IMR-90 (cell line): ENCODE measurements at regions not wholly inside any gene's neighbourhood (a gene's known extent, or its start where the extent isn't known, plus 50 kb on each side); places are given as distances from the start of the nearest gene placed in this dataset.

ENCODE experiments used
- ATAC-seq: fragments of 200-7000 bp; cut with Tn5 transposase; 2 replicates; pipeline ENCODE4 v1.9.1; 2020; ENCODE audit warnings: low read depth, mild to moderate bottlenecking, moderate library complexity
- BruUV-seq: library from RNA; stranded (reverse); fragments of 400-500 nt; replicated peaks from 2 replicates; lab custom pipeline; 2021; lab: Mats Ljungman, UMichigan
- CTCF ChIA-PET: fragments of 300-600 bp; formaldehyde crosslinking; extraction: SDS; loops from one replicate; lab custom pipeline; 2021; ENCODE audit warnings: antibody characterized with exemption; lab: Yijun Ruan, JAX
- POLR2A ChIA-PET: fragments of 300-600 bp; sonication (Branson Sonifier 250); formaldehyde crosslinking; loops from one replicate; lab custom pipeline; 2022; ENCODE audit warnings: antibody characterized with exemption; ENCODE audit not compliant: unreplicated experiment; lab: Charles Lee
- DNase-seq: peaks from one replicate; pipeline ENCODE4 v3.0.0; 2013
- H2AFZ ChIP-seq: replicated peaks from 2 replicates; pipeline ENCODE3; 2013; ENCODE audit warnings: low read length, mild to moderate bottlenecking; ENCODE audit not compliant: poor library complexity
- H2AK5ac ChIP-seq: 2 replicates; pipeline ENCODE4 v1.6.1; 2013; ENCODE audit warnings: low read depth, low read length, inconsistent platforms
- H2AK9ac ChIP-seq: replicated peaks from 2 replicates; pipeline ENCODE3; 2013; ENCODE audit warnings: mild to moderate bottlenecking, low read depth, low read length, moderate library complexity; ENCODE audit not compliant: poor library complexity
- H2BK120ac ChIP-seq: 2 replicates; pipeline ENCODE4 v1.6.1; 2013; ENCODE audit warnings: low read depth, low read length, inconsistent platforms
- H2BK15ac ChIP-seq: 3 replicates; pipeline ENCODE4 v1.6.1; 2013; ENCODE audit warnings: low read depth, low read length, inconsistent platforms
- H2BK20ac ChIP-seq: 2 replicates; pipeline ENCODE4 v1.6.1; 2013; ENCODE audit warnings: low read depth, mild to moderate bottlenecking, inconsistent platforms, low read length, moderate library complexity
- H2BK5ac ChIP-seq: 2 replicates; pipeline ENCODE4 v1.6.1; 2013; ENCODE audit warnings: mild to moderate bottlenecking, low read depth, low read length, inconsistent platforms; ENCODE audit not compliant: poor library complexity, severe bottlenecking
- H3K14ac ChIP-seq: replicated peaks from 2 replicates; pipeline ENCODE4 v1.6.1; 2013; ENCODE audit warnings: low read depth, low read length, inconsistent platforms
- H3K18ac ChIP-seq: 2 replicates; pipeline ENCODE4 v1.6.1; 2013; ENCODE audit warnings: low read depth, low read length, control low read depth
- H3K23ac ChIP-seq: 2 replicates; pipeline ENCODE4 v1.6.1; 2013; ENCODE audit warnings: low read depth, low read length, inconsistent platforms
- H3K27ac ChIP-seq: 2 replicates; pipeline ENCODE4 v1.5.1; 2013; ENCODE audit warnings: mild to moderate bottlenecking, control low read depth, low read length; ENCODE audit not compliant: insufficient read depth
- H3K27me3 ChIP-seq: 2 replicates; pipeline ENCODE4 v1.6.1; 2013; ENCODE audit warnings: low read length; ENCODE audit not compliant: control insufficient read depth, insufficient read depth
- H3K36me3 ChIP-seq: 2 replicates; pipeline ENCODE4 v1.6.1; 2013; ENCODE audit warnings: low read length, mixed read lengths; ENCODE audit not compliant: control insufficient read depth, insufficient read depth
- H3K4ac ChIP-seq: 2 replicates; pipeline ENCODE4 v1.6.1; 2013; ENCODE audit warnings: low read depth, low read length, inconsistent platforms
- H3K4me1 ChIP-seq: 2 replicates; pipeline ENCODE4 v1.6.1; 2013; ENCODE audit warnings: low read length, mixed read lengths; ENCODE audit not compliant: control insufficient read depth, insufficient read depth
- H3K4me2 ChIP-seq: 2 replicates; pipeline ENCODE4 v1.6.1; 2013; ENCODE audit warnings: low read depth, mild to moderate bottlenecking, control low read depth, low read length, moderate library complexity
- H3K4me3 ChIP-seq: 2 replicates; pipeline ENCODE4 v1.5.1; 2013; ENCODE audit warnings: low read depth, mild to moderate bottlenecking, control low read depth, low read length, moderate library complexity; ENCODE audit not compliant: insufficient read depth
- H3K56ac ChIP-seq: 2 replicates; pipeline ENCODE4 v1.6.1; 2013; ENCODE audit warnings: low read length, inconsistent platforms; ENCODE audit not compliant: insufficient read depth; ENCODE audit errors: extremely low read depth
- H3K79me1 ChIP-seq, 2 experiments: 2 replicates each; pipeline ENCODE4 v1.6.1; 2013; ENCODE audit warnings: low read length in 2 of 2, inconsistent platforms in 1 of 2, low read depth in 1 of 2
- H3K9ac ChIP-seq: 2 replicates; pipeline ENCODE4 v1.6.1; 2013; ENCODE audit warnings: low read depth, low read length, control low read depth
- H3K9me1 ChIP-seq: 2 replicates; pipeline ENCODE4 v1.6.1; 2013; ENCODE audit warnings: low read length, inconsistent platforms; ENCODE audit not compliant: insufficient read depth
- H3K9me3 ChIP-seq: 2 replicates; pipeline ENCODE4 v1.6.1; 2013; ENCODE audit warnings: low read length; ENCODE audit not compliant: control insufficient read depth, insufficient read depth
- H4K20me1 ChIP-seq: 2 replicates; pipeline ENCODE4 v1.6.1; 2013; ENCODE audit warnings: low read length, inconsistent platforms; ENCODE audit not compliant: insufficient read depth
- H4K5ac ChIP-seq: 2 replicates; pipeline ENCODE4 v1.6.1; 2013; ENCODE audit warnings: mild to moderate bottlenecking, low read depth, low read length, control low read depth
- H4K8ac ChIP-seq, 2 experiments: 2 replicates each; pipeline ENCODE4 v1.6.1; 2013; ENCODE audit warnings: low read depth in 2 of 2, low read length in 2 of 2, control low read depth in 1 of 2, inconsistent platforms in 1 of 2
- H4K91ac ChIP-seq: 2 replicates; pipeline ENCODE4 v1.6.1; 2013; ENCODE audit warnings: low read depth, low read length, inconsistent platforms; ENCODE audit not compliant: insufficient read depth
- BHLHE40 ChIP-seq: fragments of 150-350 bp; IDR thresholded peaks from 2 replicates; pipeline ENCODE4 v1.6.1; 2016; ENCODE audit warnings: mild to moderate bottlenecking, low read depth, low read length
- CEBPB ChIP-seq: IDR thresholded peaks from 2 replicates; pipeline ENCODE4 v1.6.1; 2012; ENCODE audit warnings: low read depth, low read length, improper control_type of control experiment
- CHD1 ChIP-seq: IDR thresholded peaks from 2 replicates; pipeline ENCODE4 v1.6.1; 2012; ENCODE audit warnings: low read depth, low read length, improper control_type of control experiment
- FOS ChIP-seq: fragments of 150-350 bp; IDR thresholded peaks from 2 replicates; pipeline ENCODE4 v1.6.1; 2016; ENCODE audit warnings: low read depth, low read length
- MAFK ChIP-seq: IDR thresholded peaks from 2 replicates; pipeline ENCODE4 v1.6.1; 2012; ENCODE audit warnings: low read depth, low read length, improper control_type of control experiment
- MAZ ChIP-seq: IDR thresholded peaks from 2 replicates; pipeline ENCODE4 v1.6.1; 2012; ENCODE audit warnings: low read depth, mild to moderate bottlenecking, low read length, improper control_type of control experiment, moderate library complexity, borderline replicate concordance
- MXI1 ChIP-seq: IDR thresholded peaks from 2 replicates; pipeline ENCODE4 v1.6.1; 2012; ENCODE audit warnings: low read depth, mild to moderate bottlenecking, low read length, moderate library complexity, borderline replicate concordance
- NFE2L2 ChIP-seq: fragments of 150-350 bp; IDR thresholded peaks from 2 replicates; pipeline ENCODE4 v1.6.1; 2016; ENCODE audit warnings: low read depth, mild to moderate bottlenecking, low read length
- POLR2A ChIP-seq: IDR thresholded peaks from 2 replicates; pipeline ENCODE4 v1.6.1; 2012; ENCODE audit warnings: mild to moderate bottlenecking, low read depth, low read length
- RAD21 ChIP-seq: IDR thresholded peaks from 2 replicates; pipeline ENCODE4 v1.6.1; 2012; ENCODE audit warnings: low read length, improper control_type of control experiment
- RCOR1 ChIP-seq: IDR thresholded peaks from 2 replicates; pipeline ENCODE4 v1.6.1; 2012; ENCODE audit warnings: mild to moderate bottlenecking, low read length, improper control_type of control experiment; ENCODE audit not compliant: insufficient replicate concordance
- RFX5 ChIP-seq: IDR thresholded peaks from 2 replicates; pipeline ENCODE4 v1.8.0; 2012; ENCODE audit warnings: low read depth, mild to moderate bottlenecking, low read length, moderate library complexity
- SMC3 ChIP-seq: fragments of 150-350 bp; IDR thresholded peaks from 2 replicates; pipeline ENCODE4 v1.6.1; 2016; ENCODE audit warnings: low read depth, mild to moderate bottlenecking, antibody characterized with exemption, low read length, moderate library complexity
- WGBS, 2 experiments: methylation state at CpG; one replicate each; pipeline versions ENCODE4 v1.1.5 to v1.1.7; 2013; ENCODE audit warnings: missing lambda C conversion rate in 2 of 2; ENCODE audit not compliant: insufficient read length in 1 of 2; ENCODE audit errors: extremely low coverage in 2 of 2; 5-methylcytosine and 5-hydroxymethylcytosine counted together
- dilution Hi-C: fragments of 300-500 bp; cut with HindIII; formaldehyde crosslinking; loops from one replicate; pipeline ENCODE4 v1.14.3; 2018; ENCODE audit warnings: low sequenced_read_pairs; ENCODE audit not compliant: unreplicated experiment
- in situ Hi-C: fragments of 300-500 bp; cut with MboI; formaldehyde crosslinking; loops from 3 replicates; pipeline ENCODE4 v1.14.3; 2019; ENCODE audit warnings: low sequenced_read_pairs, inconsistent platforms, mixed read lengths
- intact Hi-C: fragments of 100-400 bp; cut with micrococcal nuclease; formaldehyde crosslinking; loops from 2 replicates; pipeline ENCODE4 v1.10.0; 2022
- TF ChIP-seq, protein P1 (sequence below): conservative IDR thresholded peaks from 2 replicates; pipeline ENCODE4 v1.5.1; 2012; ENCODE audit warnings: mild to moderate bottlenecking, low read depth, low read length, improper control_type of control experiment
- TF ChIP-seq, protein P2 (sequence below): fragments of 150-350 bp; IDR thresholded peaks from 2 replicates; pipeline ENCODE4 v1.6.1; 2017; ENCODE audit warnings: mild to moderate bottlenecking, antibody characterized with exemption, low read length, low read depth
- TF ChIP-seq, protein P3 (sequence below): fragments of 150-350 bp; IDR thresholded peaks from 2 replicates; pipeline ENCODE4 v1.6.1; 2016; ENCODE audit warnings: low read depth, mild to moderate bottlenecking, low read length, moderate library complexity, borderline replicate concordance

DNA sequence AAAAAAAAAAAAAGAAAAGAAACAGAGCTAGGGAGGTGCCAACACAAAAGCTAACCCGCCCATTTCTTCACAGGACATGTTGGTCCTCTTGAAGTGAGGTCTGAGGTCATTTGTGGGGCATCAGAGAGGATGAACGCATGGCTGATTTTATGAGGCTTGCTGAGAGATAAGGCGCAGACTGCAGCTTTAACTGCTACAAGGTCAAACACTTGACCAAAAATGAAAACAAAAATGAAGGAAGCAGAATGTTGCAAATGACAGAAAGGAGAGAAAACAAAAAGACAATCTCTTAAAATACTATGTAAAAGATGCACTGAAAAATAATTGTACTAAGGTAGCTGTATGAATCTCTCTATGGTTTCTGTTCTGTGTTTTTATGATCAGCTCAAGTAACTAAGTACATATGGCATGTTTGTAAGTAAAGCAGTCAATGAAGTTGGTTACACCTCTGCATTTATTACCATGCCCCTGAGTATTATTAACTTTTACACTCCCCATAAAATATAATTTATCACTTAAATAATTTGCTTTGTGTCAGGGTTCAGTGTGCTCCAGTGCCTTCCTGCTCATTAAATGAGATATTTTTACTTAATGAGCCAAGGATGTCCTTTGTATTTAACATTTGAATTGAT, 249.1 kb upstream of the NR5A2 start:
- Histone ChIP-seq H2AFZ (no peak overlapping the region), H3K18ac (no peak overlapping the region), H3K23ac (no peak overlapping the region), H3K4me1 (no peaks in the 10 kb centered on the region), H3K9me3 (no peaks in the 10 kb centered on the region), H4K8ac (no peak overlapping the region), H3K27ac (no peak overlapping the region), H2AK9ac (no peak overlapping the region), H3K4ac (no peak overlapping the region), H2BK5ac (no peak overlapping the region), H2BK15ac (no peak overlapping the region), H3K79me1 (no peaks in the 10 kb centered on the region), H3K27me3 (no peaks in the 10 kb centered on the region), H4K20me1 (no peaks in the 10 kb centered on the region), H4K5ac (no peak overlapping the region), H2BK20ac (no peak overlapping the region), H4K91ac (no peak overlapping the region), H3K9me1 (no peaks in the 10 kb centered on the region; the same call in 1 of the 2 replicates), H2AK5ac (no peak overlapping the region), H3K56ac (no peak overlapping the region), H3K36me3 (no peaks in the 10 kb centered on the region), H3K9ac (no peak overlapping the region), H2BK120ac (no peak overlapping the region), H3K14ac (no peak overlapping the region), H3K4me3 (no peak overlapping the region), H3K4me2 (no peak overlapping the region)
- dilution Hi-C loops = no loop called here
- no CpG with 5 or more reads among the region's 3 CpGs for WGBS, 2 experiments
- no peak for ATAC-seq
- no peak for DNase-seq
- no TSS peak for BruUV-seq
- ChIA-PET CTCF (no interaction called here), POLR2A (no interaction called here)
- intact Hi-C loops = no loop called here
- in situ Hi-C loops = no loop called here
- TF ChIP-seq RAD21 (no peak), CEBPB (no peak), MXI1 (no peak), BHLHE40 (no peak), SMC3 (no peak), NFE2L2 (no peak), MAFK (no peak), CHD1 (no peak), FOS (no peak), RFX5 (no peak), POLR2A (no peak), RCOR1 (no peak), MAZ (no peak)
- TF ChIP-seq, protein P1, sequence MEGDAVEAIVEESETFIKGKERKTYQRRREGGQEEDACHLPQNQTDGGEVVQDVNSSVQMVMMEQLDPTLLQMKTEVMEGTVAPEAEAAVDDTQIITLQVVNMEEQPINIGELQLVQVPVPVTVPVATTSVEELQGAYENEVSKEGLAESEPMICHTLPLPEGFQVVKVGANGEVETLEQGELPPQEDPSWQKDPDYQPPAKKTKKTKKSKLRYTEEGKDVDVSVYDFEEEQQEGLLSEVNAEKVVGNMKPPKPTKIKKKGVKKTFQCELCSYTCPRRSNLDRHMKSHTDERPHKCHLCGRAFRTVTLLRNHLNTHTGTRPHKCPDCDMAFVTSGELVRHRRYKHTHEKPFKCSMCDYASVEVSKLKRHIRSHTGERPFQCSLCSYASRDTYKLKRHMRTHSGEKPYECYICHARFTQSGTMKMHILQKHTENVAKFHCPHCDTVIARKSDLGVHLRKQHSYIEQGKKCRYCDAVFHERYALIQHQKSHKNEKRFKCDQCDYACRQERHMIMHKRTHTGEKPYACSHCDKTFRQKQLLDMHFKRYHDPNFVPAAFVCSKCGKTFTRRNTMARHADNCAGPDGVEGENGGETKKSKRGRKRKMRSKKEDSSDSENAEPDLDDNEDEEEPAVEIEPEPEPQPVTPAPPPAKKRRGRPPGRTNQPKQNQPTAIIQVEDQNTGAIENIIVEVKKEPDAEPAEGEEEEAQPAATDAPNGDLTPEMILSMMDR = no peak
- TF ChIP-seq, protein P2, sequence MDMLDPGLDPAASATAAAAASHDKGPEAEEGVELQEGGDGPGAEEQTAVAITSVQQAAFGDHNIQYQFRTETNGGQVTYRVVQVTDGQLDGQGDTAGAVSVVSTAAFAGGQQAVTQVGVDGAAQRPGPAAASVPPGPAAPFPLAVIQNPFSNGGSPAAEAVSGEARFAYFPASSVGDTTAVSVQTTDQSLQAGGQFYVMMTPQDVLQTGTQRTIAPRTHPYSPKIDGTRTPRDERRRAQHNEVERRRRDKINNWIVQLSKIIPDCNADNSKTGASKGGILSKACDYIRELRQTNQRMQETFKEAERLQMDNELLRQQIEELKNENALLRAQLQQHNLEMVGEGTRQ = no peak
- TF ChIP-seq, protein P3, sequence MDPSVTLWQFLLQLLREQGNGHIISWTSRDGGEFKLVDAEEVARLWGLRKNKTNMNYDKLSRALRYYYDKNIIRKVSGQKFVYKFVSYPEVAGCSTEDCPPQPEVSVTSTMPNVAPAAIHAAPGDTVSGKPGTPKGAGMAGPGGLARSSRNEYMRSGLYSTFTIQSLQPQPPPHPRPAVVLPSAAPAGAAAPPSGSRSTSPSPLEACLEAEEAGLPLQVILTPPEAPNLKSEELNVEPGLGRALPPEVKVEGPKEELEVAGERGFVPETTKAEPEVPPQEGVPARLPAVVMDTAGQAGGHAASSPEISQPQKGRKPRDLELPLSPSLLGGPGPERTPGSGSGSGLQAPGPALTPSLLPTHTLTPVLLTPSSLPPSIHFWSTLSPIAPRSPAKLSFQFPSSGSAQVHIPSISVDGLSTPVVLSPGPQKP = no peak
